ENCODE measurements at regions not wholly inside any gene's neighbourhood (a gene's known extent, or its start where the extent isn't known, plus 50 kb on each side); places are given as distances from the start of the nearest gene placed in this dataset.

DNA sequence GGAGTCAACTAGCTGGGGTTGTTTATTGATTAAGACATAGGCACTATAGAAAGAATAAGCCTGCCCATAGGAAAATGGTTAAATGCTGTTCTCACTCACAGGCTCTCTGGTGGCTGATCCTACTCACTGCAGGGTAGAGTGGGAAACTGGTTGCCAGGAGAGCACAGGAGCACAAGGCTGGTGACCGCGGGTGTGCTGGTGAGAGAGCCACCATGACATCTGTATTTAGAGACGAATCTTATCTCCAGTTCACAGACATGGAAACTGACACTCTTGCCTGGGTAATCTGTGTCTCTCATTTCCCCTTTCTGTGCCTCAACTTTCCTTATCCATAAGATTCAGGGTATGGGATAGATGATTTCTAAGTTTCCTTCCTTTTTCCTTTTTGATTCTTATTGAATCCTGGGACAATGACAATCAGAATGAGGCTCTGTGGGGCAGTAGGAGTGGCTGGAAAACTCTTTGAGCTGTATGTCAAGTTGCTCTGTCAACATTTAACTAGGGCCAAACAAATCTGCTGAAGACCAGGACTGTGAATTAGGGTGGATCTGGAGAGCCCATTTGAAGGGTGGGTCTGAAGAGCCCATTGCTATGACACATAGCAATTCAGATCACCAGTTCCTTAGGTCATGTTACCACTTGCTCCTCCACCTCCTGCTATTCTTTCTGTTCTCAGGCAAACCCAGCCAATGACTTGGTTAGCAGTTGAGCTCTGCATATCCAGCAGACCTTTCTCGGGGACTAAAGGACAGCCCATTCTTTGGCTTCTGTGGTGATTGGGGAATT is 286.1 kb upstream of the TBL1XR1 start:
- H3K4me3 ChIP-seq (ENCODE audit: low read depth, low read length): no peak overlapping the region
- no peak for DNase-seq (ENCODE audit: low read depth)
- TF ChIP-seq, protein P1, sequence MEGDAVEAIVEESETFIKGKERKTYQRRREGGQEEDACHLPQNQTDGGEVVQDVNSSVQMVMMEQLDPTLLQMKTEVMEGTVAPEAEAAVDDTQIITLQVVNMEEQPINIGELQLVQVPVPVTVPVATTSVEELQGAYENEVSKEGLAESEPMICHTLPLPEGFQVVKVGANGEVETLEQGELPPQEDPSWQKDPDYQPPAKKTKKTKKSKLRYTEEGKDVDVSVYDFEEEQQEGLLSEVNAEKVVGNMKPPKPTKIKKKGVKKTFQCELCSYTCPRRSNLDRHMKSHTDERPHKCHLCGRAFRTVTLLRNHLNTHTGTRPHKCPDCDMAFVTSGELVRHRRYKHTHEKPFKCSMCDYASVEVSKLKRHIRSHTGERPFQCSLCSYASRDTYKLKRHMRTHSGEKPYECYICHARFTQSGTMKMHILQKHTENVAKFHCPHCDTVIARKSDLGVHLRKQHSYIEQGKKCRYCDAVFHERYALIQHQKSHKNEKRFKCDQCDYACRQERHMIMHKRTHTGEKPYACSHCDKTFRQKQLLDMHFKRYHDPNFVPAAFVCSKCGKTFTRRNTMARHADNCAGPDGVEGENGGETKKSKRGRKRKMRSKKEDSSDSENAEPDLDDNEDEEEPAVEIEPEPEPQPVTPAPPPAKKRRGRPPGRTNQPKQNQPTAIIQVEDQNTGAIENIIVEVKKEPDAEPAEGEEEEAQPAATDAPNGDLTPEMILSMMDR (IDR thresholded peaks at IDR 0.05; ENCODE audit: low read depth, low read length): no peak
- TF ChIP-seq MYC (IDR thresholded peaks at IDR 0.05; ENCODE audit: low read depth, low read length): no peak
- no peak for TF ChIP-seq POLR2A (IDR thresholded peaks at IDR 0.05; ENCODE audit: extremely low read depth, insufficient read length)
- TF ChIP-seq, protein P2, sequence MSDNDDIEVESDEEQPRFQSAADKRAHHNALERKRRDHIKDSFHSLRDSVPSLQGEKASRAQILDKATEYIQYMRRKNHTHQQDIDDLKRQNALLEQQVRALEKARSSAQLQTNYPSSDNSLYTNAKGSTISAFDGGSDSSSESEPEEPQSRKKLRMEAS (IDR thresholded peaks at IDR 0.05; ENCODE audit: low read depth, low read length): no peak

DNA sequence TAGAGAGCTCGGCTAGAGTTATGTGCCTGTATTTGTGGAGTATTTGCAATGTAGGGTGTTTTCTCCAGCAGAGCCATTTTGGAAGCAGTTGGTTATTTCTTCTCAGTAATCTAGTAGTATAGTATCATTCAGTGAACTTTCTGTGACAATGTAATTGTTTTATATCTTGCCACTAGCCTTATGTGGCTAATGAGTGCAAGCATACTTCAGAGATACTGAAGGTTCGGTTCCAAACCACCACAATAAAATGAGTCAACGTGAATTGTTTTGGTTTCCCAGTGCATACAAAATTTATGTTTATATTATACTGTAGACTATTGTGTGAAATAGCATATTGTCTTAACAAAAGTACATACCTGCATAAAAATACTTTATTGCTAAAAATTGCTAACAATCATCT is 286.9 kb upstream of the TBL1XR1 start:
- TF ChIP-seq, protein P1 (IDR thresholded peaks at IDR 0.05; ENCODE audit: low read depth, low read length): no peak
- TF ChIP-seq MYC (IDR thresholded peaks at IDR 0.05; ENCODE audit: low read depth, low read length) (no peak), POLR2A (IDR thresholded peaks at IDR 0.05; ENCODE audit: extremely low read depth, insufficient read length) (no peak)
- TF ChIP-seq, protein P2 (IDR thresholded peaks at IDR 0.05; ENCODE audit: low read depth, low read length): no peak
- no peak for DNase-seq (ENCODE audit: low read depth)
- H3K4me3 ChIP-seq (ENCODE audit: low read depth, low read length): no peak overlapping the region

DNA sequence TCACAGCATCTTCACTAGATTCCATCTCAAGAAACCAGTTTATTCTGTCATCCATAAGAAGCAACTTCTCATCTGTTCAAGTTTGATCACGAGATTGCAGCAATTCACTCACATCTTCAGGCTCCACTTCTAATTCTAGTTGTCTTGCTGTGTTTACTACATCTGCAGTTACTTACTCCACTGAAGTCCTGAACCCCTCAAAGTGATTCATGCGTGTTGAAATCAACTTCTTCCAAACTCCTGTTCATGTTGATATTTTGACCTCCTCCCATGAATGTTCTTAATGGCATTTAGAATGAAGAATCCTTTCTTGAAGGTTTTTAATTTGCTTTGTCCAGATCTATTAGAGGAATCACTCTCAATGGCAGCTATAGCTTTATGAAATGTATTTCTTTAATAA is 287.6 kb upstream of the TBL1XR1 start:
- peak; percentile 11 for DNase-seq (ENCODE audit: low read depth)
- H3K4me3 ChIP-seq (ENCODE audit: low read depth, low read length): no peak overlapping the region
- no peak for TF ChIP-seq POLR2A (IDR thresholded peaks at IDR 0.05; ENCODE audit: extremely low read depth, insufficient read length)
- TF ChIP-seq, protein P1 (IDR thresholded peaks at IDR 0.05; ENCODE audit: low read depth, low read length): no peak
- no peak for TF ChIP-seq MYC (IDR thresholded peaks at IDR 0.05; ENCODE audit: low read depth, low read length)
- TF ChIP-seq, protein P2 (IDR thresholded peaks at IDR 0.05; ENCODE audit: low read depth, low read length): no peak

DNA sequence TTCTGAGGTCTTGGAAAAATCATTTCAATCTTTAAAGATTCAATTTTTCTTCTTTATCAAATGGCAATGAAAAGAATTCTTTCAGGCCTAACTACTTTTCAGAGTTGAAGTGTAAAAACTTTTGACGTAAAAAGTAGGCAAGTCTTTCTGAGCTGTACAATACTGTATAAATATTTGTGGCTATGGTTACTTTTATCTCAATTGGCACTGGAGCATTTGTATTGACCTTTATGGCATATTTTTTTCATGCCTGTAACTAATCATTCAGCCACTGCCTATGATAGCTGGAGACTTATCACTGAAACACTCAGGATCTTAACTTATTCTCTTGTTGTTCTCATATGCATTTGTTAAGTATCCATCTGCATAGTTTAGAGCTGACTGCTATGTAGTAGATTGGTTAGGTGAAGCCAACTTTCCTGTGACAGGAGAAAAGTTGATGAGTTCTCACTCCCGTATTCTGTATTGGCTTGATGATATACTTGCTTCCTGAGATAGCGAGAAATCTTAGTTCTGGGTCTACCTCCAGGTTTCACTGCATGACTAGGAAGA is 290.4 kb upstream of the TBL1XR1 start:
- DNase-seq (ENCODE audit: low read depth): no peak
- TF ChIP-seq, protein P2 (IDR thresholded peaks at IDR 0.05; ENCODE audit: low read depth, low read length): no peak
- TF ChIP-seq POLR2A (IDR thresholded peaks at IDR 0.05; ENCODE audit: extremely low read depth, insufficient read length): no peak
- TF ChIP-seq, protein P1 (IDR thresholded peaks at IDR 0.05; ENCODE audit: low read depth, low read length): no peak
- TF ChIP-seq MYC (IDR thresholded peaks at IDR 0.05; ENCODE audit: low read depth, low read length): no peak
- no peak overlapping the region for H3K4me3 ChIP-seq (ENCODE audit: low read depth, low read length)

DNA sequence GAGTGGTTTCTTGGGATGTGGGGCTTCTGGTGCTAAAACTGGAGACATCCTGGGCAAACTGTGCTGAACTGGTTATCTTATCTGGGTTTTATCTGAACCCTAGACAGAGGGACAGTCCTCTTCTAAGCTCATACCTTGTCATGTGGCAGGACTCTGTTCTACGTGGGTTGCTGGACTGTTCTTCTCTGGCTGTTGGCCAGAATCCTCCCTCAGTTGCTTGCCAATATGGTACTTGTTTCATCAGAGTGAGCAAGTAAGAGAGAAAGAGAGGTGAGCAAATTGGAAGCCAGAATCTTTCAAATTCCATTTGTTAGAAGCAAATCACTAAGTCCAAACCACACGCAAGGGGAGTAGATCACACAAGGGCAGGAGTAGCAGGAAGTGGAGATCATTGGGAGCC is 291.5 kb upstream of the TBL1XR1 start:
- TF ChIP-seq, protein P1 (IDR thresholded peaks at IDR 0.05; ENCODE audit: low read depth, low read length): no peak
- no peak overlapping the region for H3K4me3 ChIP-seq (ENCODE audit: low read depth, low read length)
- DNase-seq (ENCODE audit: low read depth): peak; percentile 35
